Stromal cell of bone marrow (primary cell): ENCODE measurements at regions not wholly inside any gene's neighbourhood (a gene's known extent, or its start where the extent isn't known, plus 50 kb on each side); places are given as distances from the start of the nearest gene placed in this dataset.

Source experiments
- DNase-seq: peaks from one replicate; pipeline ENCODE4 v3.0.0-alpha.2; 2012; ENCODE audit warnings: low read depth

- no peak for DNase-seq
Measured at GRCh38 chr17:79341816-79342215, 267.2 kb downstream of the ENGASE start.

- DNase-seq, result no peak
Measured at GRCh38 chr17:79341222-79341780, 266.7 kb downstream of the ENGASE start.

- no peak for DNase-seq
Measured at GRCh38 chr17:79340333-79341221, 266.0 kb downstream of the ENGASE start.

GRCh38 chr17:79339321-79339720, 264.7 kb downstream of the ENGASE start:
- no peak for DNase-seq

GRCh38 chr17:79338604-79339003, 264.0 kb downstream of the ENGASE start:
- peak; percentile 10 for DNase-seq

GRCh38 chr17:79338152-79338551, 263.5 kb downstream of the ENGASE start:
- DNase-seq, result no peak

GRCh38 chr17:79337053-79337452, 262.4 kb downstream of the ENGASE start:
- DNase-seq, result no peak

GRCh38 chr17:79335456-79335855, 260.8 kb downstream of the ENGASE start:
- DNase-seq, result no peak

- DNase-seq, result no peak
Measured at GRCh38 chr17:79332011-79332554, 257.5 kb downstream of the ENGASE start.

GRCh38 chr17:79331492-79331891, 256.9 kb downstream of the ENGASE start:
- no peak for DNase-seq

GRCh38 chr17:79330696-79331095, 256.1 kb downstream of the ENGASE start:
- DNase-seq, result no peak

- no peak for DNase-seq
Measured at GRCh38 chr17:79330229-79330628, 255.6 kb downstream of the ENGASE start.

- DNase-seq, result no peak
Measured at GRCh38 chr17:79326814-79327213, 252.2 kb downstream of the ENGASE start.

- no peak for DNase-seq
Measured at GRCh38 chr17:79325709-79326430, 251.2 kb downstream of the ENGASE start.

GRCh38 chr17:79324194-79324593, 249.6 kb downstream of the ENGASE start:
- no peak for DNase-seq

GRCh38 chr17:79323566-79323965, 248.9 kb downstream of the ENGASE start:
- DNase-seq, result no peak

GRCh38 chr17:79322211-79323123, 247.8 kb downstream of the ENGASE start:
- DNase-seq, result no peak

GRCh38 chr17:79320331-79320730, 245.7 kb downstream of the ENGASE start:
- DNase-seq, result no peak

GRCh38 chr17:79317916-79318315, 243.3 kb downstream of the ENGASE start:
- no peak for DNase-seq

GRCh38 chr17:79316805-79317204, 242.2 kb downstream of the ENGASE start:
- no peak for DNase-seq

- no peak for DNase-seq
Measured at GRCh38 chr17:79315358-79316105, 240.9 kb downstream of the ENGASE start.
